Upper lobe of left lung (tissue), 6 donors: ENCODE measurements at regions not wholly inside any gene's neighbourhood (a gene's known extent, or its start where the extent isn't known, plus 50 kb on each side); places are given as distances from the start of the nearest gene placed in this dataset.

Source experiments
- ATAC-seq, 2 donors: fragments of 200-7000 bp; cut with Tn5 transposase; one replicate each; pipeline ENCODE4 v1.9.1; 2022; ENCODE audit warnings: mild to moderate bottlenecking in 2 of 2, moderate library complexity in 2 of 2; ENCODE audit not compliant: low FRiP score in 2 of 2
- DNase-seq, 2 donors: peaks; one replicate each; pipeline ENCODE4 v3.0.0-alpha.2; 2019 to 2020
- H3K27ac ChIP-seq, 4 donors: fragments of 200-600 bp; sonication (generic); one replicate each; pipeline ENCODE4 v1.5.1; 2016 to 2019
- H3K27me3 ChIP-seq, 4 donors: fragments of 200-600 bp; sonication (generic); one replicate each; pipeline ENCODE4 v1.5.1; 2017 to 2019
- H3K36me3 ChIP-seq, 4 donors: fragments of 200-600 bp; sonication (generic); one replicate each; pipeline ENCODE4 v1.5.1; 2016 to 2019
- H3K4me1 ChIP-seq, 4 donors: fragments of 200-600 bp; sonication (generic); one replicate each; pipeline ENCODE4 v1.5.1; 2018 to 2019
- H3K4me3 ChIP-seq, 4 donors: fragments of 200-600 bp; sonication (generic); one replicate each; pipeline ENCODE4 v1.5.1; 2017 to 2019; ENCODE audit warnings: mild to moderate bottlenecking in 2 of 4, moderate library complexity in 1 of 4
- H3K9me3 ChIP-seq, 4 donors: fragments of 200-600 bp; sonication (generic); one replicate each; pipeline ENCODE4 v1.5.1; 2018 to 2019
- CTCF ChIP-seq, 6 experiments: fragments of 450-650 bp in 4 of 6; fragments of 200-600 bp in 2 of 6; sonication (generic) in 2 of 6; IDR thresholded peaks; one replicate each; pipeline ENCODE4 v1.5.1; 2016 to 2019; ENCODE audit warnings: antibody characterized with exemption in 6 of 6
- EP300 ChIP-seq, 4 donors: sonication (generic); formaldehyde crosslinking; IDR thresholded peaks; one replicate each; pipeline ENCODE4 v1.5.1; 2017; ENCODE audit warnings: antibody characterized with exemption in 4 of 4, control low read depth in 2 of 4
- POLR2A ChIP-seq, 4 donors: fragments of 450-650 bp; IDR thresholded peaks; one replicate each; pipeline ENCODE4 v1.5.1; 2016 to 2017; ENCODE audit warnings: antibody characterized with exemption in 4 of 4, mild to moderate bottlenecking in 2 of 4
- POLR2AphosphoS5 ChIP-seq, 2 donors: sonication (generic); formaldehyde crosslinking; IDR thresholded peaks; one replicate each; pipeline ENCODE4 v1.5.1; 2017; ENCODE audit warnings: antibody characterized with exemption in 2 of 2
- WGBS, 2 donors: methylation state at CpG; one replicate each; pipeline ENCODE4 v1.1.5; 2017 to 2018; 5-methylcytosine and 5-hydroxymethylcytosine counted together
- donor health status: DM: no; HTN: no; CAD: no; lungs with moderate emphysema.
- donor health status: DM: no; HTN: yes; CAD: no; lungs with severe emphysema.

- 87 to 92% methylated on average over 2 of the region's 2 CpGs for WGBS, 2 donors
- Histone ChIP-seq H3K36me3 (no peaks in the 10 kb centered on the region), H3K27me3 (no peaks in the 10 kb centered on the region), H3K9me3 (peaks cover 0 to under 1% (median 0%) of the 10 kb centered on the region in 4 donors), H3K27ac (no peak overlapping the region), H3K4me3 (no peak overlapping the region), H3K4me1 (no peaks in the 10 kb centered on the region)
- TF ChIP-seq POLR2AphosphoS5 (IDR thresholded peaks at IDR 0.05): no peak
- no peak for TF ChIP-seq EP300 (IDR thresholded peaks at IDR 0.05)
- peak in 1 of 6 experiments; percentile 23 for TF ChIP-seq CTCF (IDR thresholded peaks at IDR 0.05)
- DNase-seq: no peak
- ATAC-seq: no peak
These were observed 313.8 kb downstream of the FAM170A start for GRCh38 chr5:119943148-119943547.

GRCh38 chr5:119945691-119946090, 316.3 kb downstream of the FAM170A start:
- H3K4me1 ChIP-seq: no peaks in the 10 kb centered on the region
- no peaks in the 10 kb centered on the region for H3K9me3 ChIP-seq
- H3K27me3 ChIP-seq: no peaks in the 10 kb centered on the region
- no peak overlapping the region for H3K4me3 ChIP-seq
- no peak overlapping the region for H3K27ac ChIP-seq
- TF ChIP-seq EP300 (IDR thresholded peaks at IDR 0.05) (no peak), POLR2A (IDR thresholded peaks at IDR 0.05) (no peak), CTCF (IDR thresholded peaks at IDR 0.05) (no peak), POLR2AphosphoS5 (IDR thresholded peaks at IDR 0.05) (no peak)
- DNase-seq (no peak), ATAC-seq (no peak)
- H3K36me3 ChIP-seq: no peaks in the 10 kb centered on the region

GRCh38 chr5:119948162-119948561, 318.8 kb downstream of the FAM170A start:
- DNase-seq (no peak), ATAC-seq (no peak)
- WGBS, 2 donors: 67 to 69% methylated on average over 1 of the region's 1 CpG
- Histone ChIP-seq H3K9me3 (no peaks in the 10 kb centered on the region), H3K27me3 (no peaks in the 10 kb centered on the region), H3K4me3 (no peak overlapping the region), H3K36me3 (no peaks in the 10 kb centered on the region), H3K27ac (no peak overlapping the region), H3K4me1 (no peaks in the 10 kb centered on the region)
- TF ChIP-seq POLR2AphosphoS5 (IDR thresholded peaks at IDR 0.05): no peak
- no peak for TF ChIP-seq POLR2A (IDR thresholded peaks at IDR 0.05)
- no peak for TF ChIP-seq CTCF (IDR thresholded peaks at IDR 0.05)
- no peak for TF ChIP-seq EP300 (IDR thresholded peaks at IDR 0.05)

- WGBS, 2 donors: 78 to 100% methylated on average over 1 of the region's 1 CpG
- no peaks in the 10 kb centered on the region for H3K36me3 ChIP-seq
- H3K27me3 ChIP-seq: no peaks in the 10 kb centered on the region
- no peak for TF ChIP-seq POLR2AphosphoS5 (IDR thresholded peaks at IDR 0.05)
- no peaks in the 10 kb centered on the region for H3K4me1 ChIP-seq
- ATAC-seq: no peak
- H3K4me3 ChIP-seq: no peak overlapping the region
- no peak for DNase-seq
- no peaks in the 10 kb centered on the region for H3K9me3 ChIP-seq
- H3K27ac ChIP-seq: no peak overlapping the region
These were observed 320.2 kb downstream of the FAM170A start for GRCh38 chr5:119949426-119949999.

- TF ChIP-seq EP300 (IDR thresholded peaks at IDR 0.05): no peak
- TF ChIP-seq POLR2A (IDR thresholded peaks at IDR 0.05): no peak
- no peak for TF ChIP-seq POLR2AphosphoS5 (IDR thresholded peaks at IDR 0.05)
- no peak for TF ChIP-seq CTCF (IDR thresholded peaks at IDR 0.05)
- no peaks in the 10 kb centered on the region for H3K27me3 ChIP-seq
- H3K4me3 ChIP-seq: no peak overlapping the region
- 47 to 53% methylated on average over 4 of the region's 4 CpGs for WGBS, 2 donors
- no peaks in the 10 kb centered on the region for H3K36me3 ChIP-seq
- H3K27ac ChIP-seq: no peak overlapping the region
- H3K4me1 ChIP-seq: no peaks in the 10 kb centered on the region
- no peaks in the 10 kb centered on the region for H3K9me3 ChIP-seq
- ATAC-seq (no peak), DNase-seq (no peak)
These were observed 322.1 kb downstream of the FAM170A start for GRCh38 chr5:119951330-119951934.
